GM23248 (cell line): ENCODE measurements at regions not wholly inside any gene's neighbourhood (a gene's known extent, or its start where the extent isn't known, plus 50 kb on each side); places are given as distances from the start of the nearest gene placed in this dataset.

Experiments used
- DNase-seq: peaks from one replicate; pipeline ENCODE4 v3.0.0-alpha.2; 2015
- H2AFZ ChIP-seq: fragments of 200-600 bp; sonication (generic); 2 replicates; pipeline ENCODE4 v1.6.1; 2016; ENCODE audit warnings: antibody characterized with exemption
- H3F3A ChIP-seq: fragments of 200-600 bp; sonication (generic); 2 replicates; pipeline ENCODE4 v1.6.1; 2016; ENCODE audit warnings: mild to moderate bottlenecking, antibody characterized with exemption, mixed run types; ENCODE audit not compliant: insufficient read depth
- H3K27ac ChIP-seq: fragments of 200-600 bp; sonication (generic); 2 replicates; pipeline ENCODE4 v1.5.1; 2016; ENCODE audit warnings: mild to moderate bottlenecking
- H3K27me3 ChIP-seq: fragments of 200-600 bp; sonication (generic); replicated peaks from 2 replicates; pipeline ENCODE4 v1.6.1; 2016; ENCODE audit warnings: mild to moderate bottlenecking; ENCODE audit not compliant: insufficient read depth
- H3K36me3 ChIP-seq: fragments of 200-600 bp; sonication (generic); 2 replicates; pipeline ENCODE4 v1.6.1; 2016; ENCODE audit warnings: low read depth, mild to moderate bottlenecking
- H3K4me1 ChIP-seq: fragments of 200-600 bp; sonication (generic); 2 replicates; pipeline ENCODE4 v1.6.1; 2016; ENCODE audit warnings: mild to moderate bottlenecking; ENCODE audit not compliant: insufficient read depth
- H3K4me2 ChIP-seq: fragments of 200-600 bp; sonication (generic); one replicate; pipeline ENCODE4 v1.6.1; 2016; ENCODE audit warnings: mild to moderate bottlenecking; ENCODE audit not compliant: unreplicated experiment
- H3K4me3 ChIP-seq: fragments of 200-600 bp; sonication (generic); 2 replicates; pipeline ENCODE4 v1.5.1; 2016; ENCODE audit warnings: mild to moderate bottlenecking
- H3K79me2 ChIP-seq: fragments of 200-600 bp; sonication (generic); 2 replicates; pipeline ENCODE4 v1.6.1; 2016; ENCODE audit warnings: mild to moderate bottlenecking; ENCODE audit not compliant: insufficient read depth
- H3K9ac ChIP-seq: fragments of 200-600 bp; sonication (generic); 2 replicates; pipeline ENCODE4 v1.6.1; 2016; ENCODE audit warnings: mild to moderate bottlenecking
- H3K9me2 ChIP-seq: fragments of 200-600 bp; sonication (generic); 2 replicates; pipeline ENCODE4 v1.6.1; 2016; ENCODE audit warnings: mixed run types, mild to moderate bottlenecking, moderate library complexity; ENCODE audit not compliant: insufficient read depth
- H3K9me3 ChIP-seq: fragments of 200-600 bp; sonication (generic); one replicate; pipeline ENCODE4 v1.6.1; 2017; ENCODE audit warnings: low read depth
- H4K20me1 ChIP-seq: fragments of 200-600 bp; sonication (generic); 2 replicates; pipeline ENCODE4 v1.6.0; 2016; ENCODE audit not compliant: insufficient read depth
- EZH2 ChIP-seq: fragments of 200-600 bp; sonication (generic); IDR thresholded peaks from 2 replicates; pipeline ENCODE4 v1.6.1; 2018; ENCODE audit warnings: antibody characterized with exemption, mild to moderate bottlenecking; ENCODE audit not compliant: insufficient read depth, poor library complexity, severe bottlenecking
- EZH2phosphoT487 ChIP-seq: fragments of 200-600 bp; sonication (generic); IDR thresholded peaks from 2 replicates; pipeline ENCODE4 v1.6.1; 2018; ENCODE audit warnings: antibody characterized with exemption, moderate library complexity, mild to moderate bottlenecking, low read depth; ENCODE audit not compliant: insufficient read depth
- WGBS, 2 experiments: methylation state at CpG; one replicate each; pipeline ENCODE4 v1.1.6; 2015 to 2017; ENCODE audit warnings: low lambda C conversion rate in 2 of 2, low coverage in 1 of 2; ENCODE audit errors: missing lambda C conversion rate in 2 of 2; 5-methylcytosine and 5-hydroxymethylcytosine counted together
- in situ Hi-C: fragments of 300-500 bp; cut with MboI; formaldehyde crosslinking; loops from 2 replicates; pipeline ENCODE4 v1.15.0; 2020

- H3K4me2 ChIP-seq: no peak overlapping the region
- no peaks in the 10 kb centered on the region for H3F3A ChIP-seq
- H3K9me2 ChIP-seq: no peaks in the 10 kb centered on the region
- 33 to 40% methylated on average over 2 of the region's 2 CpGs for WGBS, 2 experiments
- peaks cover 16% of the 10 kb centered on the region for H3K27me3 ChIP-seq
- H3K4me1 ChIP-seq: no peaks in the 10 kb centered on the region
- no peaks in the 10 kb centered on the region for H3K9me3 ChIP-seq
- no peak overlapping the region for H3K27ac ChIP-seq
- no peak overlapping the region for H2AFZ ChIP-seq
- no peak overlapping the region for H3K9ac ChIP-seq
- TF ChIP-seq EZH2: no peak
- TF ChIP-seq EZH2phosphoT487: no peak
- no peaks in the 10 kb centered on the region for H3K36me3 ChIP-seq
- no peaks in the 10 kb centered on the region for H4K20me1 ChIP-seq
- in situ Hi-C loops: no loop called here
- H3K4me3 ChIP-seq: no peak overlapping the region
- no peak for DNase-seq
- no peaks in the 10 kb centered on the region for H3K79me2 ChIP-seq
Measured at GRCh38 chr13:73401769-73402168, 343.0 kb downstream of the KLF5 start.

GRCh38 chr13:73399347-73400216, 340.8 kb downstream of the KLF5 start:
- 44 to 47% methylated on average over 10 of the region's 10 CpGs for WGBS, 2 experiments
- Histone ChIP-seq H3K9ac (no peak overlapping the region), H3K27me3 (peaks cover 16% of the 10 kb centered on the region), H3K4me2 (no peak overlapping the region), H2AFZ (no peak overlapping the region), H3K9me3 (no peaks in the 10 kb centered on the region), H3K4me3 (no peak overlapping the region), H4K20me1 (no peaks in the 10 kb centered on the region), H3K27ac (no peak overlapping the region), H3F3A (no peaks in the 10 kb centered on the region), H3K9me2 (no peaks in the 10 kb centered on the region), H3K79me2 (no peaks in the 10 kb centered on the region), H3K4me1 (no peaks in the 10 kb centered on the region), H3K36me3 (no peaks in the 10 kb centered on the region)
- in situ Hi-C loops: no loop called here
- DNase-seq: no peak
- TF ChIP-seq EZH2 (no peak), EZH2phosphoT487 (no peak)

GRCh38 chr13:73397496-73398305, 338.9 kb downstream of the KLF5 start:
- no peak overlapping the region for H2AFZ ChIP-seq
- WGBS, 2 experiments: 38% methylated on average over 8 of the region's 8 CpGs
- no peaks in the 10 kb centered on the region for H3K4me1 ChIP-seq
- DNase-seq: no peak
- H3K4me3 ChIP-seq: no peak overlapping the region
- no peaks in the 10 kb centered on the region for H3K36me3 ChIP-seq
- H3K9me3 ChIP-seq: no peaks in the 10 kb centered on the region
- no peak overlapping the region for H3K4me2 ChIP-seq
- H3K27me3 ChIP-seq: peaks cover 16% of the 10 kb centered on the region
- H4K20me1 ChIP-seq: no peaks in the 10 kb centered on the region
- in situ Hi-C loops: no loop called here
- no peaks in the 10 kb centered on the region for H3F3A ChIP-seq
- no peaks in the 10 kb centered on the region for H3K79me2 ChIP-seq
- no peaks in the 10 kb centered on the region for H3K9me2 ChIP-seq
- H3K27ac ChIP-seq: no peak overlapping the region
- no peak overlapping the region for H3K9ac ChIP-seq
- TF ChIP-seq EZH2 (no peak), EZH2phosphoT487 (no peak)

- no peaks in the 10 kb centered on the region for H3K79me2 ChIP-seq
- no peak overlapping the region for H2AFZ ChIP-seq
- no peaks in the 10 kb centered on the region for H3K9me2 ChIP-seq
- H3K4me2 ChIP-seq: no peak overlapping the region
- H3K27me3 ChIP-seq: peaks cover 10% of the 10 kb centered on the region
- no peak overlapping the region for H3K27ac ChIP-seq
- H3K9ac ChIP-seq: no peak overlapping the region
- no peaks in the 10 kb centered on the region for H3K4me1 ChIP-seq
- no peaks in the 10 kb centered on the region for H4K20me1 ChIP-seq
- H3F3A ChIP-seq: no peaks in the 10 kb centered on the region
- in situ Hi-C loops: no loop called here
- H3K9me3 ChIP-seq: no peaks in the 10 kb centered on the region
- TF ChIP-seq EZH2: no peak
- no peak for TF ChIP-seq EZH2phosphoT487
- H3K36me3 ChIP-seq: no peaks in the 10 kb centered on the region
- DNase-seq: no peak
- no peak overlapping the region for H3K4me3 ChIP-seq
Measured at GRCh38 chr13:73394066-73394465, 335.3 kb downstream of the KLF5 start.
